ENCODE measurements at regions not wholly inside any gene's neighbourhood (a gene's known extent, or its start where the extent isn't known, plus 50 kb on each side); places are given as distances from the start of the nearest gene placed in this dataset.

- H3K9ac ChIP-seq (ENCODE audit: low read length) = no peak overlapping the region
- intact Hi-C loops (cut with micrococcal nuclease) = no loop called here
- H3K4me1 Mint-ChIP-seq = peaks cover 27% of the 10 kb centered on the region
- ChIA-PET POLR2A (no interaction called here), CTCF (no interaction called here)
- no peaks in the 10 kb centered on the region for H4K20me1 ChIP-seq (ENCODE audit: control insufficient read depth, insufficient read depth, low read length, poor library complexity, severe bottlenecking)
- no peak overlapping the region for H3K4me3 Mint-ChIP-seq
- no peak overlapping the region for H3K27ac ChIP-seq (ENCODE audit: low read length in 2 of 2)
- no peaks in the 10 kb centered on the region for H3K36me3 ChIP-seq (replicated peaks in 1 of 2; ENCODE audit: control extremely low read depth in 1 of 2, control insufficient read depth in 1 of 2, extremely low read depth in 1 of 2, insufficient read depth in 2 of 2, low read length in 1 of 2)
- H2AFZ ChIP-seq (ENCODE audit: insufficient read depth, low read depth, low read length, poor library complexity, severe bottlenecking) = no peak overlapping the region
- WGBS (ENCODE audit: insufficient coverage) = 100% methylated on average over 1 of the region's 7 CpGs
- H3K27me3 Mint-ChIP-seq = no peaks in the 10 kb centered on the region
- no peak for TF ChIP-seq CTCF (IDR thresholded peaks at IDR 0.05)
- no peak for TF ChIP-seq EZH2 (IDR thresholded peaks at IDR 0.05; ENCODE audit: borderline replicate concordance, insufficient read depth, low read depth, low read length, poor library complexity, severe bottlenecking)
- no peak overlapping the region for H3K27ac Mint-ChIP-seq
- H3K9me3 Mint-ChIP-seq (ENCODE audit: insufficient read depth) = peaks cover 3% of the 10 kb centered on the region
- no peak overlapping the region for H3K4me3 ChIP-seq (ENCODE audit: control extremely low read depth in 1 of 5, extremely low read depth in 1 of 5, insufficient read depth in 1 of 5, low read depth in 2 of 5, low read length in 4 of 5)
- peaks cover 4 to 20% (median 12%) of the 10 kb centered on the region in 3 donors for H3K9me3 ChIP-seq (ENCODE audit: control extremely low read depth in 1 of 3, control insufficient read depth in 2 of 3, insufficient read depth in 1 of 3, low read length in 2 of 3)
- no peak for DNase-seq
- no peak overlapping the region for H3K4me2 ChIP-seq (replicated peaks; ENCODE audit: low read depth, low read length, poor library complexity, severe bottlenecking)
- H3K27me3 ChIP-seq (replicated peaks in 1 of 4; ENCODE audit: control extremely low read depth in 1 of 4, control insufficient read depth in 3 of 4, insufficient read depth in 4 of 4, low read length in 3 of 4) = no peaks in the 10 kb centered on the region
- no peaks in the 10 kb centered on the region for H3K79me2 ChIP-seq (ENCODE audit: control insufficient read depth, insufficient read depth, low read length)
- ATAC-seq (ENCODE audit: low read depth) = no peak
- peaks cover 15 to 16% of the 10 kb centered on the region in 2 donors for H3K4me1 ChIP-seq (ENCODE audit: control insufficient read depth in 2 of 2, insufficient read depth in 2 of 2, low read length in 2 of 2)
Observed at GRCh38 chr11:128310676-128311445, 276.5 kb downstream of the ETS1 start.

GRCh38 chr11:128310005-128310404 lies 277.4 kb downstream of the ETS1 start:
- WGBS (ENCODE audit: insufficient coverage) = 93% methylated on average over 3 of the region's 3 CpGs
- Mint-ChIP-seq H3K9me3 (ENCODE audit: insufficient read depth) (no peaks in the 10 kb centered on the region), H3K4me1 (peaks cover 33% of the 10 kb centered on the region), H3K4me3 (no peak overlapping the region), H3K27me3 (no peaks in the 10 kb centered on the region), H3K27ac (no peak overlapping the region)
- no peak overlapping the region for H2AFZ ChIP-seq (ENCODE audit: insufficient read depth, low read depth, low read length, poor library complexity, severe bottlenecking)
- H3K79me2 ChIP-seq (ENCODE audit: control insufficient read depth, insufficient read depth, low read length) = no peaks in the 10 kb centered on the region
- ChIA-PET POLR2A (no interaction called here), CTCF (interaction anchor here (1.1 kb wide), 1 partner anchor 12 kb away, joined by 4 read pairs; no protein-coding TSS in a partner anchor)
- peaks cover 24 to 25% of the 10 kb centered on the region in 2 donors for H3K4me1 ChIP-seq (ENCODE audit: control insufficient read depth in 2 of 2, insufficient read depth in 2 of 2, low read length in 2 of 2)
- intact Hi-C loops (cut with micrococcal nuclease) = no loop called here
- H3K36me3 ChIP-seq (replicated peaks in 1 of 2; ENCODE audit: control extremely low read depth in 1 of 2, control insufficient read depth in 1 of 2, extremely low read depth in 1 of 2, insufficient read depth in 2 of 2, low read length in 1 of 2) = no peaks in the 10 kb centered on the region
- H4K20me1 ChIP-seq (ENCODE audit: control insufficient read depth, insufficient read depth, low read length, poor library complexity, severe bottlenecking) = no peaks in the 10 kb centered on the region
- H3K9me3 ChIP-seq (ENCODE audit: control extremely low read depth in 1 of 3, control insufficient read depth in 2 of 3, insufficient read depth in 1 of 3, low read length in 2 of 3) = peaks cover under 1 to 14% (median 9%) of the 10 kb centered on the region in 3 donors
- H3K4me2 ChIP-seq (replicated peaks; ENCODE audit: low read depth, low read length, poor library complexity, severe bottlenecking) = no peak overlapping the region
- no peak for ATAC-seq (ENCODE audit: low read depth)
- H3K27me3 ChIP-seq (replicated peaks in 1 of 4; ENCODE audit: control extremely low read depth in 1 of 4, control insufficient read depth in 3 of 4, insufficient read depth in 4 of 4, low read length in 3 of 4) = no peaks in the 10 kb centered on the region
- no peak overlapping the region for H3K4me3 ChIP-seq (ENCODE audit: control extremely low read depth in 1 of 5, extremely low read depth in 1 of 5, insufficient read depth in 1 of 5, low read depth in 2 of 5, low read length in 4 of 5)
- no peak for DNase-seq
- H3K27ac ChIP-seq (ENCODE audit: low read length in 2 of 2) = no peak overlapping the region
- no peak for TF ChIP-seq CTCF (IDR thresholded peaks at IDR 0.05)
- no peak for TF ChIP-seq EZH2 (IDR thresholded peaks at IDR 0.05; ENCODE audit: borderline replicate concordance, insufficient read depth, low read depth, low read length, poor library complexity, severe bottlenecking)
- H3K9ac ChIP-seq (ENCODE audit: low read length) = no peak overlapping the region

All from B cell (primary cell).